GM18499 (cell line): ENCODE measurements at regions not wholly inside any gene's neighbourhood (a gene's known extent, or its start where the extent isn't known, plus 50 kb on each side); places are given as distances from the start of the nearest gene placed in this dataset.

Source experiments
- ATAC-seq: cut with Tn5 transposase; IDR thresholded peaks from one replicate; pipeline ENCODE4 v1.9.1; 2021; ENCODE audit warnings: moderate number of reproducible peaks; ENCODE audit not compliant: insufficient read depth, unreplicated experiment

DNA sequence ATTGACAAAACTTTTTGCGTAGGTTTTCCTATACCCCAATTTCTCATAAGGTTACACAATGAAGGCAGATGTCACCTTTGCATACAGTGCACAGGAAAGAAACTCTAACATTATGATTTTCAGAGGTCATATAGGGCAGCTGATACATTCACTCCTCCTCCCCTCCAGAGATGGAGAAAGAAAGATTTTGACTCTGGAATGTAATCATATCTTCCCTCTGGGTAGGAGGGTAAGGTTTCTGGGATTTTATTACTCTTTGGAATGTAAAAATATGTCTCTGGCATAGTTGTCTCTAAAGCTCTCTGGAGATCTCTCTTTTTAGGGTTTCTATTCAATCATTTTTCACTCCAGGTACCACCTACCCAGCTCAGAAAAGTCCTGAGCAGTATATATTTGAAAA, 398.3 kb downstream of the GPD2 start:
- no peak for ATAC-seq

GRCh38 chr2:156837635-156838370, 401.6 kb downstream of the GPD2 start:
- no peak for ATAC-seq

GRCh38 chr2:156841321-156841720, 405.1 kb downstream of the GPD2 start:
- ATAC-seq, result no peak

DNA sequence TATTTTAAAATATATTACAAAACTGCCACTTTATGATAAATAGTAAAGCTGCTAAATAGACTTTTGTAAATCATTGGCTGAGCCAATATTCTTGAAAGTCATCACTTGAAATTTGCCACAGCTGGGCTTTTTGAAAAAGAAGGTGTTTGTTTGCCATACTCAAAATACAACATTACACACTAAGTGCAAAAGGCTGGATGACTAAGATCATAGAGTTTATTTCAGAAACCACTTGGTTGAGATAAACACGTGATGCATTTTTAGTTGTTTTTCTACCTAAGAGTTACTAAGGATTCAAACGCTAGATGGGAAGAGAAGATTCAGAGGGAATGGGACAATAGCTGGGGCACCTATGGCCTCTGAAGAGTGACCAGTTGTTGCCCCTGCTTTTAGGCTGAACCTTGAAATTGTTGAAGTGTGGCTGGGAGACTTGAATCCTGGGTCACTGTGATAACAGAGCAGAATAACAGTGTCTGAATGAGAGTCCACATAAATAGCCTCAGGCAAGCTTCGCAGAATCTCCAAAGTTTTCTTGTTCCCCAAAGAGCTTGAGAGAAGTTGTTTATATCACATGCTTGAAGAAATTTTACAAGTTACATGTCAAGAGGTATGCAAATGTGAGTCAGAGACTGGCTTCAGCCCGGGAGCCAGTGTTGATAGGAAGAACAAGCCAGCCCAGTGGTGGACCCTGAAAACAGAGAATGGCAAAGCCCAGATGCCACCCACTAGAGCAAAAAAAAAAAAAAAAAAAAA, 409.8 kb downstream of the GPD2 start:
- no peak for ATAC-seq

GRCh38 chr2:156852210-156852609, 405.3 kb upstream of the GALNT5 start:
- ATAC-seq, result no peak

- no peak for ATAC-seq
Observed at GRCh38 chr2:156852681-156853080, 404.8 kb upstream of the GALNT5 start.

GRCh38 chr2:156864325-156864724, 393.2 kb upstream of the GALNT5 start:
- ATAC-seq, result no peak

DNA sequence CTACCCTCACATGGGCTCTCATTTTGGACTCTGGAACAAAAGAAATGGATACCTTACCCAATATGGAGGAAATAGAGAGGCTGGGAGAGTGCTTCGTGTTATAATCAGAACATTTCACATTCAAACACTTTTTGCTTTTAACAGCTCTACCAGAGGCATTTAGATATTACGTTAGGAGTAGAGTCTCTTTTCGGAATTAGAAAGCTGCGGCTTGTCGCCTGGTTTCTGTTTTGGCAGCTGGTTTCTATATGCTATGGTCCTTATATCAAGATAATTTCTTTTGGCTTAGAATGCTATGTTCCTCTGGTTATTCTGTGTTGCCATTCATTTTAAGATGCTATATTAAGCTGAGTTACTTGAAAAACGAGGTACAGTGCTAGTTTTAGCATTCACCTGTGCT, 392.8 kb upstream of the GALNT5 start:
- no peak for ATAC-seq

GRCh38 chr2:156867201-156867600, 390.3 kb upstream of the GALNT5 start:
- ATAC-seq, result no peak

DNA sequence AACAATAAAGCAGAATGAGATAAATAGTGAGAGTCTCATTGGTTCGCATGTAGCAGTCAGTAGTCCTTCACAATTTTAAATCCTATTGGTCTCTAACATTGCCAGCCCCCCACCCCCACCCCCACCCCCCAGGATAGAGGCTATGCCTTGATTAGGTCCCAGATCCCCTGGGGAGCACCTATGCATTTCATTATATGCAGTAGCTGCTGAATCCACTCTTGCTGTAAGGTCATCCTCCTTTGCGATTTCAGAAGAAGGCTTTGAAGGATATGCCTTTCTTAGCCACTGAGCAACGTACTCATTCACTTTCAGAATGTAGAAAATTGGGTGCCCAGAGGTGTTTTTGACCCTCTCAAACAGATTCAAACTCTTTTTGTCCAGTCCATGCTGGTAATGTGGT, 382.8 kb upstream of the GALNT5 start:
- no peak for ATAC-seq

GRCh38 chr2:156883804-156884203, 373.7 kb upstream of the GALNT5 start:
- no peak for ATAC-seq

DNA sequence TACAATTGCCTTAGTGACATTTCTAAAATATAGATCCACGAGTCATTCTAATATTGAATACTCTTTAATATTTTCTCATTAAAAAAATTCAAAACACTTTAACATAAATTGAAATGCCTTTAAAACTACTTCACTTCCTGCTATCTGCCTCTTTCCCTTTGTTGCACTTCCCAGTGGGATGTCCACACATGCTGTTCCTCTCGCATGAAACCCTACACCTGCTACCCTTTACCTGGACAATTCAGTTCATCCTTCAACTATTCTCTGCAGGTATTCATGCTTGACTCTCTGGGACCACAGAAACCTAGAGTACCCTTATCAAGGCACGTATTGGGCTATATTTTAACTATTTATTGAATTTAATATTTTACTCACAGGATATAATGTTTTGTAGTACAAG, 373.3 kb upstream of the GALNT5 start:
- ATAC-seq, result no peak

- no peak for ATAC-seq
Observed at GRCh38 chr2:156890529-156891148, 366.9 kb upstream of the GALNT5 start.

- no peak for ATAC-seq
Observed at GRCh38 chr2:156891609-156892008, 365.9 kb upstream of the GALNT5 start.

- no peak for ATAC-seq
Observed at GRCh38 chr2:156892467-156893281, 364.8 kb upstream of the GALNT5 start.

DNA sequence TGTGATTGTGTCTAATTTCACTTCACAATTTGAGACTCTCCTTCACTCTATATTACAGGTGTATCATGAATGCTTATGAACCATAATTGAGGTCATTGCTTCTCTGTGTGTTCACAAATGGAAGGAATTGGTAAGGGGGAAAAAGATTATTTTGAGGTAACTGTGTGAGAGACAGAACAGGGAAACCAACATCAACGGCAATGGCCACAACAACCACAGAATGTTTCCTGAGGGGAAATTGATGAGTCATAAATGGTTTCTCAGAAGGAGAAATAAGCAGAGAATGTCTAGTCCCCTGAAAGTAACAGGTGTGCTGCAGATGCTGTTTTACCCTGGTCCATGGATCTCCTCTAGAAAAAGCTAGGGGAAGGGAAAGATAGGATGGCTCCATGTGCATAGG, 361.2 kb upstream of the GALNT5 start:
- peak; percentile 99 for ATAC-seq

- no peak for ATAC-seq
Observed at GRCh38 chr2:156897548-156897947, 360.0 kb upstream of the GALNT5 start.

DNA sequence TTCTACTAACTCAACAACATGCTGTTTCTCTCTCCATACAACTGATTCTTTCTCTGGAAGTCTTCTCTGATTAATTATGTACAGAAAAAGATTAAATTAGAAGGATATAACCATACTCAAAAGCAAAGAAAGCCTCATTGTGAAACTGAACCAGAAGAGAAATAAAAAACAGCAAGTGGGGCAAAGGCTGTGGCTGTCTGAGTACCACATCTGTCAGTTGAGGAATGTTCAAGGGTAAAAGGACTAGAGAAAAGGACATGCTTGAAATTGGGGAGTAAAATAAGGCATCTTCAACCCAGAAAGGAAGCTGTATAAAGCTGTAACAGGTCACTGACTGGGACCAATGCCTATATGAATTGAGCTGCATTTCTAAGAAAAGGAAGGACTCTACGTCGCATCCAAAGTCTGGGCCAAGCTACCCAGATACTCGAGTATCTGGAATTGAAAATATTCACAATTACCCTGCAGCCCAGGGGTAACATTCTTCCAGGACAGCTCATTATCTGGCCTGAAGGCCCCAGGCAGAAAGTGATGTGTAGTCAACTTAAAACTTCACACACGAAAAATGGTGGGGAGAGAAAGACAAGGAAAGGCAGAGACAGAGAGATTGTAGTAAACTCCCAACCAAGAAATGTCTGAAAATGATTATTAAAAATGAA, 356.0 kb upstream of the GALNT5 start:
- no peak for ATAC-seq

- no peak for ATAC-seq
Observed at GRCh38 chr2:156903335-156903734, 354.2 kb upstream of the GALNT5 start.

GRCh38 chr2:156907806-156908205, 349.7 kb upstream of the GALNT5 start:
- no peak for ATAC-seq
